C4-2B (cell line): ENCODE measurements at regions not wholly inside any gene's neighbourhood (a gene's known extent, or its start where the extent isn't known, plus 50 kb on each side); places are given as distances from the start of the nearest gene placed in this dataset.

Experiments
- CTCF ChIP-seq: fragments of 450-650 bp; conservative IDR thresholded peaks from 2 replicates; pipeline ENCODE4 v1.5.1; 2017; ENCODE audit warnings: mild to moderate bottlenecking
- ZFX ChIP-seq: fragments of 450-650 bp; IDR thresholded peaks from 2 replicates; pipeline ENCODE4 v1.6.1; 2017

- TF ChIP-seq CTCF = no peak
- no peak for TF ChIP-seq ZFX
These were observed 308.5 kb downstream of the LMX1A start for GRCh38 chr1:165047994-165048393.
